GM23248 (cell line): ENCODE measurements at regions not wholly inside any gene's neighbourhood (a gene's known extent, or its start where the extent isn't known, plus 50 kb on each side); places are given as distances from the start of the nearest gene placed in this dataset.

Experiments used
- DNase-seq: peaks from one replicate; pipeline ENCODE4 v3.0.0-alpha.2; 2015
- H2AFZ ChIP-seq: fragments of 200-600 bp; sonication (generic); 2 replicates; pipeline ENCODE4 v1.6.1; 2016; ENCODE audit warnings: antibody characterized with exemption
- H3F3A ChIP-seq: fragments of 200-600 bp; sonication (generic); 2 replicates; pipeline ENCODE4 v1.6.1; 2016; ENCODE audit warnings: mild to moderate bottlenecking, antibody characterized with exemption, mixed run types; ENCODE audit not compliant: insufficient read depth
- H3K27ac ChIP-seq: fragments of 200-600 bp; sonication (generic); 2 replicates; pipeline ENCODE4 v1.5.1; 2016; ENCODE audit warnings: mild to moderate bottlenecking
- H3K27me3 ChIP-seq: fragments of 200-600 bp; sonication (generic); replicated peaks from 2 replicates; pipeline ENCODE4 v1.6.1; 2016; ENCODE audit warnings: mild to moderate bottlenecking; ENCODE audit not compliant: insufficient read depth
- H3K36me3 ChIP-seq: fragments of 200-600 bp; sonication (generic); 2 replicates; pipeline ENCODE4 v1.6.1; 2016; ENCODE audit warnings: low read depth, mild to moderate bottlenecking
- H3K4me1 ChIP-seq: fragments of 200-600 bp; sonication (generic); 2 replicates; pipeline ENCODE4 v1.6.1; 2016; ENCODE audit warnings: mild to moderate bottlenecking; ENCODE audit not compliant: insufficient read depth
- H3K4me2 ChIP-seq: fragments of 200-600 bp; sonication (generic); one replicate; pipeline ENCODE4 v1.6.1; 2016; ENCODE audit warnings: mild to moderate bottlenecking; ENCODE audit not compliant: unreplicated experiment
- H3K4me3 ChIP-seq: fragments of 200-600 bp; sonication (generic); 2 replicates; pipeline ENCODE4 v1.5.1; 2016; ENCODE audit warnings: mild to moderate bottlenecking
- H3K79me2 ChIP-seq: fragments of 200-600 bp; sonication (generic); 2 replicates; pipeline ENCODE4 v1.6.1; 2016; ENCODE audit warnings: mild to moderate bottlenecking; ENCODE audit not compliant: insufficient read depth
- H3K9ac ChIP-seq: fragments of 200-600 bp; sonication (generic); 2 replicates; pipeline ENCODE4 v1.6.1; 2016; ENCODE audit warnings: mild to moderate bottlenecking
- H3K9me2 ChIP-seq: fragments of 200-600 bp; sonication (generic); 2 replicates; pipeline ENCODE4 v1.6.1; 2016; ENCODE audit warnings: mixed run types, mild to moderate bottlenecking, moderate library complexity; ENCODE audit not compliant: insufficient read depth
- H3K9me3 ChIP-seq: fragments of 200-600 bp; sonication (generic); one replicate; pipeline ENCODE4 v1.6.1; 2017; ENCODE audit warnings: low read depth
- H4K20me1 ChIP-seq: fragments of 200-600 bp; sonication (generic); 2 replicates; pipeline ENCODE4 v1.6.0; 2016; ENCODE audit not compliant: insufficient read depth
- EZH2 ChIP-seq: fragments of 200-600 bp; sonication (generic); IDR thresholded peaks from 2 replicates; pipeline ENCODE4 v1.6.1; 2018; ENCODE audit warnings: antibody characterized with exemption, mild to moderate bottlenecking; ENCODE audit not compliant: insufficient read depth, poor library complexity, severe bottlenecking
- EZH2phosphoT487 ChIP-seq: fragments of 200-600 bp; sonication (generic); IDR thresholded peaks from 2 replicates; pipeline ENCODE4 v1.6.1; 2018; ENCODE audit warnings: antibody characterized with exemption, moderate library complexity, mild to moderate bottlenecking, low read depth; ENCODE audit not compliant: insufficient read depth
- WGBS, 2 experiments: methylation state at CpG; one replicate each; pipeline ENCODE4 v1.1.6; 2015 to 2017; ENCODE audit warnings: low lambda C conversion rate in 2 of 2, low coverage in 1 of 2; ENCODE audit errors: missing lambda C conversion rate in 2 of 2; 5-methylcytosine and 5-hydroxymethylcytosine counted together
- in situ Hi-C: fragments of 300-500 bp; cut with MboI; formaldehyde crosslinking; loops from 2 replicates; pipeline ENCODE4 v1.15.0; 2020

GRCh38 chr22:46039535-46039934 is 62.6 kb upstream of the WNT7B start:
- no peak overlapping the region for H3K27ac ChIP-seq
- H3K4me2 ChIP-seq = no peak overlapping the region
- no peak overlapping the region for H3K9ac ChIP-seq

GRCh38 chr22:46040471-46041465 is 63.8 kb upstream of the WNT7B start:
- H3K79me2 ChIP-seq = peaks cover 75% of the 10 kb centered on the region
- no peak overlapping the region for H3K4me2 ChIP-seq
- in situ Hi-C loops = no loop called here

More at GRCh38 chr22:46039535-46039934, 62.6 kb upstream of the WNT7B start:
- no peak overlapping the region for H3K4me3 ChIP-seq
- no peak for TF ChIP-seq EZH2
- no peak for TF ChIP-seq EZH2phosphoT487
- in situ Hi-C loops = no loop called here
- no peaks in the 10 kb centered on the region for H3K9me3 ChIP-seq
- H4K20me1 ChIP-seq = no peaks in the 10 kb centered on the region
- DNase-seq = no peak
- peaks cover 72% of the 10 kb centered on the region for H3K79me2 ChIP-seq
- H3F3A ChIP-seq = no peaks in the 10 kb centered on the region
- no peaks in the 10 kb centered on the region for H3K36me3 ChIP-seq
- 69 to 70% methylated on average over 6 of the region's 6 CpGs for WGBS, 2 experiments
- no peak overlapping the region for H2AFZ ChIP-seq
- H3K9me2 ChIP-seq = no peaks in the 10 kb centered on the region
- peaks cover 21% of the 10 kb centered on the region for H3K4me1 ChIP-seq
- no peaks in the 10 kb centered on the region for H3K27me3 ChIP-seq

DNA sequence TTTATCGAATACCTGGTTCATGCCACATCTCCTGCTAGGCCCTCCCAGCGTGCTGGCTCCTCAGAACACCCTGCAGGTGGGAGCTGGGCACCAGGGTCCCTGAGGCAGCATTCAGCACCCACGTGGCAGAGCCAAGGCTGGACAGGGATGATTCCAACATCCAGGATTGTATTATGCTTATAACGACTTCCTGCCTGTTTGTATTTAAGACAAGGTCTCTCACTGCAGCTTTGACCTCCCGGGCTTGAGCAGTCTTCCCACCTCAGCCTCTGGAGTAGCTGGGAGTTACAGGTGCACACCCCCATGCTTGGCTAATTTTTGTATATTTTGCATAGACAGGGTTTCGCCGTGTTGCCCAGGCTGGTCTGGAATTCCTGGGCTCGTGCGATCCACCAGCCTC is 64.7 kb upstream of the WNT7B start:
- no peaks in the 10 kb centered on the region for H3F3A ChIP-seq
- H3K9ac ChIP-seq = no peak overlapping the region
- H3K9me2 ChIP-seq = no peaks in the 10 kb centered on the region
- H3K9me3 ChIP-seq = no peaks in the 10 kb centered on the region
- 82 to 84% methylated on average over 9 of the region's 9 CpGs for WGBS, 2 experiments
- H3K4me3 ChIP-seq = no peak overlapping the region
- peaks cover 24% of the 10 kb centered on the region for H3K4me1 ChIP-seq
- H3K79me2 ChIP-seq = peaks cover 78% of the 10 kb centered on the region
- no peak for TF ChIP-seq EZH2phosphoT487
- no peak for TF ChIP-seq EZH2
- in situ Hi-C loops = no loop called here
- no peak overlapping the region for H2AFZ ChIP-seq
- H3K36me3 ChIP-seq = no peaks in the 10 kb centered on the region
- no peaks in the 10 kb centered on the region for H4K20me1 ChIP-seq
- H3K27me3 ChIP-seq = no peaks in the 10 kb centered on the region
- no peak overlapping the region for H3K4me2 ChIP-seq
- H3K27ac ChIP-seq = no peak overlapping the region
- no peak for DNase-seq

More at GRCh38 chr22:46040471-46041465, 63.8 kb upstream of the WNT7B start:
- H3K9me2 ChIP-seq = no peaks in the 10 kb centered on the region
- no peaks in the 10 kb centered on the region for H3K36me3 ChIP-seq
- H3K4me1 ChIP-seq = peaks cover 21% of the 10 kb centered on the region
- no peak for DNase-seq
- H4K20me1 ChIP-seq = no peaks in the 10 kb centered on the region
- no peaks in the 10 kb centered on the region for H3K9me3 ChIP-seq
- no peak overlapping the region for H3K27ac ChIP-seq
- no peaks in the 10 kb centered on the region for H3F3A ChIP-seq
- no peak overlapping the region for H3K9ac ChIP-seq
- TF ChIP-seq EZH2 = no peak
- TF ChIP-seq EZH2phosphoT487 = no peak
- WGBS, 2 experiments = 82% methylated on average over 20 of the region's 20 CpGs
- H3K27me3 ChIP-seq = no peaks in the 10 kb centered on the region
- no peak overlapping the region for H3K4me3 ChIP-seq
- no peak overlapping the region for H2AFZ ChIP-seq

DNA sequence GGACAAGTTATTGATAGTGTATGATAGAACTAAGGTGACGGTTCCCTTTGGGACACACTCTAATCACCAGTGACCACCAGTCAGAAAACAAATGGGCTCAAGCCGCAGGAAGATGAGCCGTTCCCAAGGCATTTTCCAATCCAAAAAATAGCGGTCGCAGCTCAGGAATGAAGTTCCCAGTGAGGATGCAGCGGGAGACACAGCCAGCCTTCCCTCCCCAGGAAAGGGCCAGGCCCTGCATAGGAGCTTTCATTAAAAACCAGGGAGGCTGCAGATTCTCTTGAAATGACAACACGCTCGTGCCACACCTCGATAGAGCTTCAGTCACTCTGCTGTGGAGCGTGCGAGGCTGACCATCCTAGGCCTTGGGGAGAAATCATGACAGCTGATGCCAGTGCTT is 65.8 kb upstream of the WNT7B start:
- no peaks in the 10 kb centered on the region for H3K36me3 ChIP-seq
- no peaks in the 10 kb centered on the region for H3K27me3 ChIP-seq
- H3K9ac ChIP-seq = peak overlapping the region; percentile 88
- in situ Hi-C loops = no loop called here
- peaks cover 80% of the 10 kb centered on the region for H3K79me2 ChIP-seq
- H3K9me3 ChIP-seq = no peaks in the 10 kb centered on the region
- peak overlapping the region; percentile 94 for H3K4me2 ChIP-seq
- H3K4me1 ChIP-seq = peaks cover 28% of the 10 kb centered on the region
- peak overlapping the region; percentile 44 for H3K4me3 ChIP-seq
- peaks cover 5% of the 10 kb centered on the region; the same call in 1 of the 2 replicates for H3F3A ChIP-seq
- H3K9me2 ChIP-seq = no peaks in the 10 kb centered on the region
- peak overlapping the region; percentile 29 for H2AFZ ChIP-seq
- peak overlapping the region; percentile 64 for H3K27ac ChIP-seq
- H4K20me1 ChIP-seq = no peaks in the 10 kb centered on the region
- TF ChIP-seq EZH2 = no peak
- no peak for TF ChIP-seq EZH2phosphoT487
- 37 to 41% methylated on average over 11 of the region's 11 CpGs for WGBS, 2 experiments
- DNase-seq = peak; percentile 63
